H1 (cell line): ENCODE measurements at regions not wholly inside any gene's neighbourhood (a gene's known extent, or its start where the extent isn't known, plus 50 kb on each side); places are given as distances from the start of the nearest gene placed in this dataset.

Source experiments
- CTCF ChIA-PET: fragments of 300-600 bp; sonication (Branson Sonifier 250); formaldehyde crosslinking; loops from one replicate; lab custom pipeline; 2021; ENCODE audit not compliant: partially characterized antibody; lab: Charles Lee
- POLR2A ChIA-PET: fragments of 300-600 bp; sonication (Branson Sonifier 250); formaldehyde crosslinking; loops from one replicate; lab custom pipeline; 2021; ENCODE audit warnings: inconsistent platforms; ENCODE audit not compliant: partially characterized antibody; lab: Charles Lee
- DNase-seq, 2 experiments: peaks; one replicate each; pipeline versions ENCODE4 v3.0.0 to v3.0.0-alpha.2; 2010 to 2022; ENCODE audit warnings: low spot score in 2 of 2, low read depth in 1 of 2, mixed read lengths in 1 of 2
- FAIRE-seq: peaks from 2 replicates; lab custom pipeline; 2011; peaks lifted over from hg19 to GRCh38; lab: Jason Lieb, UNC
- H2AFZ ChIP-seq: 2 replicates; pipeline ENCODE4 v1.8.1; 2012; ENCODE audit warnings: low read length, inconsistent platforms
- H2AK5ac ChIP-seq: 2 replicates; pipeline ENCODE4 v1.6.1; 2013; ENCODE audit warnings: low read depth, low read length
- H2BK120ac ChIP-seq: replicated peaks from 2 replicates; pipeline ENCODE3; 2013; ENCODE audit warnings: low read depth, low read length, inconsistent platforms
- H2BK12ac ChIP-seq: 2 replicates; pipeline ENCODE4 v1.6.1; 2013; ENCODE audit warnings: low read depth, low read length
- H2BK15ac ChIP-seq: 2 replicates; pipeline ENCODE4 v1.6.1; 2013; ENCODE audit warnings: low read length
- H2BK20ac ChIP-seq: 2 replicates; pipeline ENCODE4 v1.6.1; 2013; ENCODE audit warnings: low read length
- H2BK5ac ChIP-seq: 2 replicates; pipeline ENCODE4 v1.6.1; 2013; ENCODE audit warnings: low read depth, low read length
- H3K14ac ChIP-seq: 2 replicates; pipeline ENCODE4 v1.6.1; 2013; ENCODE audit warnings: inconsistent platforms; ENCODE audit not compliant: insufficient read length
- H3K18ac ChIP-seq: 2 replicates; pipeline ENCODE4 v1.6.1; 2013; ENCODE audit warnings: low read length; ENCODE audit errors: extremely low read depth
- H3K23ac ChIP-seq: 2 replicates; pipeline ENCODE4 v1.6.1; 2013; ENCODE audit warnings: inconsistent platforms; ENCODE audit not compliant: insufficient read length
- H3K23me2 ChIP-seq: 2 replicates; pipeline ENCODE4 v1.6.1; 2013; ENCODE audit warnings: low read depth, low read length
- H3K27ac ChIP-seq: 2 replicates; pipeline ENCODE4 v1.6.1; 2011; ENCODE audit warnings: low read depth, low read length, inconsistent platforms
- H3K27me3 ChIP-seq, 4 experiments: replicated peaks in 1 of 4; 1 replicate in 1 of 4; 2 replicates in 3 of 4; pipeline versions ENCODE4 v1.6.1 to v1.8.1; 2011 to 2013; ENCODE audit warnings: low read length in 3 of 4, mild to moderate bottlenecking in 3 of 4, inconsistent platforms in 2 of 4, mixed read lengths in 2 of 4, moderate library complexity in 1 of 4; ENCODE audit not compliant: control insufficient read depth in 3 of 4, insufficient read depth in 3 of 4; ENCODE audit errors: extremely low read depth in 1 of 4
- H3K36me3 ChIP-seq, 4 experiments: 2 replicates each; pipeline versions ENCODE4 v1.6.1 to v1.8.1; 2011 to 2013; ENCODE audit warnings: mild to moderate bottlenecking in 4 of 4, low read length in 3 of 4, moderate library complexity in 2 of 4, control low read depth in 1 of 4, inconsistent platforms in 1 of 4; ENCODE audit not compliant: insufficient read depth in 4 of 4, control insufficient read depth in 2 of 4
- H3K4ac ChIP-seq: replicated peaks from 2 replicates; pipeline ENCODE3; 2013; ENCODE audit warnings: low read length, low read depth, mixed read lengths, inconsistent platforms; ENCODE audit not compliant: insufficient read length
- H3K4me1 ChIP-seq, 4 experiments: replicated peaks in 1 of 4; 1 replicate in 1 of 4; 2 replicates in 3 of 4; pipeline versions ENCODE4 v1.6.1 to v1.8.1; 2011 to 2013; ENCODE audit warnings: low read length in 3 of 4, inconsistent platforms in 2 of 4, mixed read lengths in 1 of 4; ENCODE audit not compliant: insufficient read depth in 4 of 4, control insufficient read depth in 3 of 4
- H3K4me2 ChIP-seq, 2 experiments: 2 replicates each; pipeline versions ENCODE4 v1.6.1 to v1.8.1; 2011 to 2013; ENCODE audit warnings: low read depth in 2 of 2, low read length in 2 of 2, control low read depth in 1 of 2, inconsistent platforms in 1 of 2, mild to moderate bottlenecking in 1 of 2; ENCODE audit not compliant: insufficient read depth in 1 of 2
- H3K4me3 ChIP-seq, 4 experiments: fragments of 200-600, 300-600 bp in 1 of 4; sonication (generic), shearing (Covaris generic), sonication (Bioruptor Twin) in 1 of 4; 2 replicates each; pipeline versions ENCODE4 v1.5.1 to v1.8.1; 2011 to 2016; ENCODE audit warnings: low read length in 4 of 4, low read depth in 3 of 4, control low read depth in 2 of 4, inconsistent platforms in 2 of 4, mild to moderate bottlenecking in 2 of 4, mixed read lengths in 1 of 4, moderate library complexity in 1 of 4; ENCODE audit not compliant: insufficient read depth in 2 of 4; ENCODE audit errors: extremely low read depth in 1 of 4
- H3K56ac ChIP-seq: replicated peaks from 2 replicates; pipeline ENCODE3; 2013; ENCODE audit warnings: low read depth, mild to moderate bottlenecking, mixed read lengths, low read length, inconsistent platforms; ENCODE audit not compliant: insufficient read length
- H3K79me1 ChIP-seq: 2 replicates; pipeline ENCODE4 v1.6.1; 2013; ENCODE audit warnings: low read depth, low read length, control low read depth
- H3K79me2 ChIP-seq, 2 experiments: 2 replicates each; pipeline versions ENCODE4 v1.6.1 to v1.8.1; 2012 to 2013; ENCODE audit warnings: low read length in 2 of 2, mild to moderate bottlenecking in 2 of 2, inconsistent platforms in 1 of 2; ENCODE audit not compliant: insufficient read depth in 2 of 2, control insufficient read depth in 1 of 2
- H3K9ac ChIP-seq, 4 experiments: replicated peaks in 1 of 4; 1 replicate in 1 of 4; 2 replicates in 3 of 4; pipeline versions ENCODE4 v1.6.1 to v1.8.1; 2011 to 2013; ENCODE audit warnings: low read depth in 3 of 4, low read length in 3 of 4, control low read depth in 2 of 4, mild to moderate bottlenecking in 2 of 4, moderate library complexity in 2 of 4, inconsistent platforms in 1 of 4; ENCODE audit errors: extremely low read depth in 1 of 4
- H3K9me3 ChIP-seq, 2 experiments: 2 replicates each; pipeline versions ENCODE4 v1.6.1 to v1.8.1; 2012 to 2013; ENCODE audit warnings: mild to moderate bottlenecking in 2 of 2, moderate library complexity in 2 of 2, control low read depth in 1 of 2, inconsistent platforms in 1 of 2, low read depth in 1 of 2, low read length in 1 of 2, mixed read lengths in 1 of 2; ENCODE audit not compliant: insufficient read depth in 2 of 2
- H4K20me1 ChIP-seq, 2 experiments: replicated peaks in 1 of 2; 2 replicates each; pipeline versions ENCODE3 to v1.8.1; 2011 to 2013; ENCODE audit warnings: inconsistent platforms in 2 of 2, low read length in 2 of 2, mild to moderate bottlenecking in 1 of 2; ENCODE audit not compliant: insufficient read depth in 2 of 2, control insufficient read depth in 1 of 2
- H4K5ac ChIP-seq: 2 replicates; pipeline ENCODE4 v1.6.1; 2013; ENCODE audit warnings: low read length, low read depth, mixed read lengths, inconsistent platforms; ENCODE audit not compliant: insufficient read length
- H4K8ac ChIP-seq: 2 replicates; pipeline ENCODE4 v1.8.0; 2013; ENCODE audit warnings: mild to moderate bottlenecking, moderate library complexity, low read length, inconsistent platforms; ENCODE audit not compliant: insufficient read depth; ENCODE audit errors: extremely low read depth
- H4K91ac ChIP-seq: replicated peaks from 2 replicates; pipeline ENCODE3; 2013; ENCODE audit warnings: low read length, mixed read lengths, inconsistent platforms; ENCODE audit not compliant: insufficient read length
- ATF3 ChIP-seq: IDR thresholded peaks from 2 replicates; pipeline ENCODE4 v1.6.1; 2011; ENCODE audit warnings: low read depth, mild to moderate bottlenecking, low read length; ENCODE audit not compliant: insufficient read depth
- BRCA1 ChIP-seq: IDR thresholded peaks from 2 replicates; pipeline ENCODE4 v1.6.1; 2012; ENCODE audit warnings: low read depth, low read length, improper control_type of control experiment
- CBX8 ChIP-seq: fragments of 300-800, 300-1000 bp; sonication (generic); IDR thresholded peaks from 2 replicates; pipeline ENCODE4 v1.7.1; 2016; ENCODE audit warnings: low read depth, low read length, borderline replicate concordance
- CTBP2 ChIP-seq: IDR thresholded peaks from 2 replicates; pipeline ENCODE4 v1.7.0; 2011; ENCODE audit warnings: borderline replicate concordance, mild to moderate bottlenecking, moderate library complexity, mixed read lengths, low read length; ENCODE audit not compliant: insufficient read depth, insufficient read length
- EZH2 ChIP-seq: fragments of 200-600 bp; sonication (generic); IDR thresholded peaks from 2 replicates; pipeline ENCODE4 v1.7.1; 2012; ENCODE audit warnings: low read depth, mild to moderate bottlenecking, moderate library complexity, low read length, inconsistent platforms; ENCODE audit not compliant: severe bottlenecking
- GTF2F1 ChIP-seq: IDR thresholded peaks from 2 replicates; pipeline ENCODE4 v1.6.1; 2012; ENCODE audit warnings: low read depth, low read length, improper control_type of control experiment, borderline replicate concordance
- HDAC2 ChIP-seq, 2 experiments: fragments of 300-600 bp in 1 of 2; sonication (generic) in 1 of 2; IDR thresholded peaks; 2 replicates each; pipeline ENCODE4 v1.6.1; 2011 to 2012; ENCODE audit warnings: low read depth in 2 of 2, low read length in 2 of 2, mild to moderate bottlenecking in 2 of 2, moderate library complexity in 2 of 2, borderline replicate concordance in 1 of 2, inconsistent platforms in 1 of 2
- NRF1 ChIP-seq: IDR thresholded peaks from 2 replicates; pipeline ENCODE4 v1.6.1; 2011; ENCODE audit warnings: mild to moderate bottlenecking, low read depth, low read length, improper control_type of control experiment
- POLR2AphosphoS5 ChIP-seq: IDR thresholded peaks from 2 replicates; pipeline ENCODE4 v1.6.1; 2011; ENCODE audit warnings: low read depth, low read length
- POU5F1 ChIP-seq: IDR thresholded peaks from 2 replicates; pipeline ENCODE4 v1.6.1; 2011; ENCODE audit warnings: low read depth, mild to moderate bottlenecking, low read length, moderate library complexity
- RFX5 ChIP-seq: IDR thresholded peaks from 2 replicates; pipeline ENCODE4 v1.6.1; 2011; ENCODE audit warnings: low read depth, low read length, improper control_type of control experiment, borderline replicate concordance
- TBP ChIP-seq: IDR thresholded peaks from 2 replicates; pipeline ENCODE4 v1.6.1; 2011; ENCODE audit warnings: low read depth, low read length, improper control_type of control experiment
- USF2 ChIP-seq: IDR thresholded peaks from 2 replicates; pipeline ENCODE4 v1.6.1; 2011; ENCODE audit warnings: low read length, improper control_type of control experiment
- WGBS, 2 experiments: shearing (Covaris generic) in 1 of 2; methylation state at CpG; one replicate each; pipeline versions ENCODE4 v1.1.6 to v1.1.7; 2013 to 2015; ENCODE audit warnings: low lambda C conversion rate in 2 of 2, mixed read lengths in 2 of 2, inconsistent platforms in 1 of 2, low coverage in 1 of 2, missing lambda C conversion rate in 1 of 2; ENCODE audit not compliant: insufficient replicate concordance in 2 of 2, insufficient coverage in 1 of 2, insufficient read length in 1 of 2; ENCODE audit errors: extremely low coverage in 1 of 2, missing lambda C conversion rate in 1 of 2; 5-methylcytosine and 5-hydroxymethylcytosine counted together

- no peaks in the 10 kb centered on the region for H3K36me3 ChIP-seq
- no peak overlapping the region for H3K56ac ChIP-seq
- H3K4ac ChIP-seq = no peak overlapping the region
- no peak for DNase-seq
- peaks cover 3 to 12% (median 9%) of the 10 kb centered on the region in 4 experiments; a peak in 6 of 7 replicates for H3K4me1 ChIP-seq
- H3K23me2 ChIP-seq = no peaks in the 10 kb centered on the region
- no peak overlapping the region for H3K4me3 ChIP-seq
- no peak overlapping the region for H3K18ac ChIP-seq
- no peak overlapping the region for H2BK20ac ChIP-seq
- no peaks in the 10 kb centered on the region for H3K9me3 ChIP-seq
- H3K27ac ChIP-seq = no peak overlapping the region
- FAIRE-seq = no peak
- no peaks in the 10 kb centered on the region for H3K79me1 ChIP-seq
- no peaks in the 10 kb centered on the region for H4K20me1 ChIP-seq
- no peak overlapping the region for H2AK5ac ChIP-seq
- H2BK120ac ChIP-seq = no peak overlapping the region
- no peak overlapping the region for H2BK15ac ChIP-seq
- WGBS, 2 experiments = 96% methylated on average over 5 of the region's 5 CpGs; no CpG with 5 or more reads in 1 of the 2 experiments
- no peaks in the 10 kb centered on the region for H3K27me3 ChIP-seq
- no peak overlapping the region for H2BK5ac ChIP-seq
- H4K8ac ChIP-seq = no peak overlapping the region
- H2BK12ac ChIP-seq = no peak overlapping the region
- no peak overlapping the region for H3K23ac ChIP-seq
- H3K9ac ChIP-seq = no peak overlapping the region
- no peak overlapping the region for H3K14ac ChIP-seq
- no peaks in the 10 kb centered on the region for H3K79me2 ChIP-seq
- ChIA-PET POLR2A (no interaction called here), CTCF (interaction anchor here (0.6 to 1.8 kb wide), 2 partner anchors 11 to 19 kb away, joined by 3 to 6 read pairs; no protein-coding TSS in a partner anchor)
- H3K4me2 ChIP-seq = no peak overlapping the region
- H4K5ac ChIP-seq = no peak overlapping the region
- peak overlapping the region; percentile 87; the same call in 1 of the 2 replicates for H2AFZ ChIP-seq
- no peak overlapping the region for H4K91ac ChIP-seq
- TF ChIP-seq TBP (no peak), NRF1 (no peak), GTF2F1 (no peak), BRCA1 (no peak), EZH2 (no peak), USF2 (no peak), POLR2AphosphoS5 (no peak), HDAC2 (IDR thresholded peaks at IDR 0.05; ENCODE audit: borderline replicate concordance in 1 of 2, low read depth in 2 of 2, low read length in 2 of 2) (no peak), ATF3 (no peak), RFX5 (no peak), CBX8 (no peak), POU5F1 (no peak), CTBP2 (no peak)
These were observed 91.2 kb downstream of the ZNF22 start for GRCh38 chr10:45091968-45092367.
